SJSA1 (cell line): ENCODE measurements at regions not wholly inside any gene's neighbourhood (a gene's known extent, or its start where the extent isn't known, plus 50 kb on each side); places are given as distances from the start of the nearest gene placed in this dataset.
"Not testable (repeated sequence)": the region's sequence is repeated elsewhere in the genome, so short reads cannot be mapped to it uniquely, and the experiment has no call there.

Experiments used
- DNase-seq, 2 experiments: peaks; one replicate each; pipeline ENCODE4 v3.0.0-alpha.2; 2015 to 2020; ENCODE audit warnings: low spot score in 2 of 2, low read depth in 1 of 2
- H3K27ac ChIP-seq: fragments of 250-450 bp; sonication (Bioruptor Pico); 2 replicates; pipeline ENCODE4 v1.5.1; 2020; ENCODE audit warnings: mild to moderate bottlenecking, moderate library complexity
- H3K27me3 ChIP-seq: fragments of 250-450 bp; sonication (Bioruptor Pico); replicated peaks from 2 replicates; pipeline ENCODE4 v1.5.1; 2020; ENCODE audit warnings: mild to moderate bottlenecking, moderate library complexity
- H3K36me3 ChIP-seq: fragments of 250-450 bp; sonication (Bioruptor Pico); 2 replicates; pipeline ENCODE4 v1.5.1; 2020; ENCODE audit warnings: mild to moderate bottlenecking
- H3K4me1 ChIP-seq: fragments of 250-450 bp; sonication (Bioruptor Pico); replicated peaks from 2 replicates; pipeline ENCODE4 v1.6.1; 2021; ENCODE audit warnings: mild to moderate bottlenecking
- H3K4me3 ChIP-seq: fragments of 250-450 bp; sonication (Bioruptor Pico); 2 replicates; pipeline ENCODE4 v1.5.1; 2020; ENCODE audit warnings: mild to moderate bottlenecking
- H3K9me3 ChIP-seq: fragments of 250-450 bp; sonication (Bioruptor Pico); replicated peaks from 2 replicates; pipeline ENCODE4 v1.5.1; 2020; ENCODE audit warnings: mild to moderate bottlenecking

GRCh38 chr7:87007038-87007437, 52.4 kb downstream of the ELAPOR2 start:
- no peak for DNase-seq
- no peak overlapping the region for H3K4me3 ChIP-seq
- H3K9me3 ChIP-seq, result no peaks in the 10 kb centered on the region
- H3K36me3 ChIP-seq, result no peaks in the 10 kb centered on the region
- H3K27ac ChIP-seq, result no peak overlapping the region
- no peaks in the 10 kb centered on the region for H3K4me1 ChIP-seq
- no peaks in the 10 kb centered on the region for H3K27me3 ChIP-seq

GRCh38 chr7:87004956-87005355, 54.5 kb downstream of the ELAPOR2 start:
- DNase-seq, result no peak
- no peaks in the 10 kb centered on the region for H3K27me3 ChIP-seq
- H3K27ac ChIP-seq, result no peak overlapping the region
- no peaks in the 10 kb centered on the region for H3K4me1 ChIP-seq
- H3K9me3 ChIP-seq, result no peaks in the 10 kb centered on the region
- H3K36me3 ChIP-seq, result no peaks in the 10 kb centered on the region
- H3K4me3 ChIP-seq, result no peak overlapping the region

GRCh38 chr7:87003872-87004798, 55.3 kb downstream of the ELAPOR2 start:
- H3K9me3 ChIP-seq, result no peaks in the 10 kb centered on the region
- no peaks in the 10 kb centered on the region for H3K4me1 ChIP-seq
- H3K27me3 ChIP-seq, result peaks cover 4% of the 10 kb centered on the region; the same call in 1 of the 2 replicates
- H3K27ac ChIP-seq, result no peak overlapping the region
- no peaks in the 10 kb centered on the region for H3K36me3 ChIP-seq
- DNase-seq, result no peak
- H3K4me3 ChIP-seq, result no peak overlapping the region

GRCh38 chr7:87001214-87001613, 58.2 kb downstream of the ELAPOR2 start:
- no peaks in the 10 kb centered on the region for H3K4me1 ChIP-seq
- H3K36me3 ChIP-seq, result no peaks in the 10 kb centered on the region
- DNase-seq, result no peak
- peaks cover 9% of the 10 kb centered on the region; the same call in 1 of the 2 replicates for H3K27me3 ChIP-seq
- H3K9me3 ChIP-seq, result no peaks in the 10 kb centered on the region
- no peak overlapping the region for H3K4me3 ChIP-seq
- H3K27ac ChIP-seq, result no peak overlapping the region

- no peaks in the 10 kb centered on the region for H3K36me3 ChIP-seq
- no peaks in the 10 kb centered on the region for H3K4me1 ChIP-seq
- no peak for DNase-seq
- H3K4me3 ChIP-seq, result no peak overlapping the region
- no peaks in the 10 kb centered on the region for H3K9me3 ChIP-seq
- peaks cover 9% of the 10 kb centered on the region; the same call in 1 of the 2 replicates for H3K27me3 ChIP-seq
- no peak overlapping the region for H3K27ac ChIP-seq
Measured at GRCh38 chr7:87000344-87000743, 59.1 kb downstream of the ELAPOR2 start.

- no peak overlapping the region for H3K4me3 ChIP-seq
- no peaks in the 10 kb centered on the region for H3K36me3 ChIP-seq
- H3K4me1 ChIP-seq, result no peaks in the 10 kb centered on the region
- no peaks in the 10 kb centered on the region for H3K9me3 ChIP-seq
- peaks cover 13% of the 10 kb centered on the region; the same call in 1 of the 2 replicates for H3K27me3 ChIP-seq
- H3K27ac ChIP-seq, result no peak overlapping the region
- DNase-seq, result no peak
Measured at GRCh38 chr7:86999750-87000149, 59.7 kb downstream of the ELAPOR2 start.

- H3K4me3 ChIP-seq, result no peak overlapping the region
- peaks cover 13% of the 10 kb centered on the region; the same call in 1 of the 2 replicates for H3K27me3 ChIP-seq
- DNase-seq, result no peak
- no peaks in the 10 kb centered on the region for H3K4me1 ChIP-seq
- H3K36me3 ChIP-seq, result no peaks in the 10 kb centered on the region
- no peak overlapping the region for H3K27ac ChIP-seq
- H3K9me3 ChIP-seq, result no peaks in the 10 kb centered on the region
Measured at GRCh38 chr7:86995814-86996213, 63.6 kb downstream of the ELAPOR2 start.

GRCh38 chr7:86995052-86995725, 64.3 kb downstream of the ELAPOR2 start:
- H3K27ac ChIP-seq, result no peak overlapping the region
- H3K4me1 ChIP-seq, result no peaks in the 10 kb centered on the region
- H3K9me3 ChIP-seq, result no peaks in the 10 kb centered on the region
- H3K36me3 ChIP-seq, result no peaks in the 10 kb centered on the region
- H3K27me3 ChIP-seq, result peaks cover 13% of the 10 kb centered on the region; the same call in 1 of the 2 replicates
- no peak overlapping the region for H3K4me3 ChIP-seq
- DNase-seq, result no peak

- Histone ChIP-seq H3K27ac (no peak overlapping the region), H3K4me1 (no peaks in the 10 kb centered on the region)
- no peak for DNase-seq
Measured at GRCh38 chr7:86991771-86992191, 67.7 kb downstream of the ELAPOR2 start.

GRCh38 chr7:86991093-86991769, 68.2 kb downstream of the ELAPOR2 start:
- H3K36me3 ChIP-seq, result no peaks in the 10 kb centered on the region
- H3K4me3 ChIP-seq, result no peak overlapping the region
- H3K4me1 ChIP-seq, result no peaks in the 10 kb centered on the region
- no peak for DNase-seq
- peaks cover 3% of the 10 kb centered on the region; the same call in 1 of the 2 replicates for H3K27me3 ChIP-seq
- H3K27ac ChIP-seq, result no peak overlapping the region
- no peaks in the 10 kb centered on the region for H3K9me3 ChIP-seq

More at GRCh38 chr7:86991771-86992191, 67.7 kb downstream of the ELAPOR2 start:
- Histone ChIP-seq H3K9me3 (no peaks in the 10 kb centered on the region), H3K36me3 (no peaks in the 10 kb centered on the region), H3K4me3 (no peak overlapping the region), H3K27me3 (peaks cover 3% of the 10 kb centered on the region; the same call in 1 of the 2 replicates)

GRCh38 chr7:86989407-86989806, 70.0 kb downstream of the ELAPOR2 start:
- H3K9me3 ChIP-seq, result no peaks in the 10 kb centered on the region
- H3K4me1 ChIP-seq, result no peaks in the 10 kb centered on the region
- DNase-seq, result no peak
- no peaks in the 10 kb centered on the region for H3K36me3 ChIP-seq
- H3K27me3 ChIP-seq, result no peaks in the 10 kb centered on the region
- H3K27ac ChIP-seq, result no peak overlapping the region
- H3K4me3 ChIP-seq, result no peak overlapping the region

GRCh38 chr7:86987834-86988233, 71.6 kb downstream of the ELAPOR2 start:
- H3K27ac ChIP-seq, H3K9me3 ChIP-seq, H3K27me3 ChIP-seq, H3K4me1 ChIP-seq, H3K36me3 ChIP-seq, H3K4me3 ChIP-seq, DNase-seq: not testable (repeated sequence)

- H3K36me3 ChIP-seq, H3K9me3 ChIP-seq, H3K4me3 ChIP-seq, H3K4me1 ChIP-seq, DNase-seq, H3K27me3 ChIP-seq, H3K27ac ChIP-seq: not testable (repeated sequence)
Measured at GRCh38 chr7:86987358-86987757, 72.1 kb downstream of the ELAPOR2 start.

GRCh38 chr7:86985342-86985741, 74.1 kb downstream of the ELAPOR2 start:
- not testable (repeated sequence) for DNase-seq, H3K27ac ChIP-seq, H3K9me3 ChIP-seq, H3K4me1 ChIP-seq, H3K36me3 ChIP-seq, H3K27me3 ChIP-seq, H3K4me3 ChIP-seq
